Esophagus muscularis mucosa (tissue), 4 donors: ENCODE measurements at regions not wholly inside any gene's neighbourhood (a gene's known extent, or its start where the extent isn't known, plus 50 kb on each side); places are given as distances from the start of the nearest gene placed in this dataset.

Experiments used
- DNase-seq: peaks from one replicate; pipeline ENCODE4 v3.0.0-alpha.2; 2017; ENCODE audit errors: extremely low spot score
- H3K27ac ChIP-seq, 4 donors: fragments of 200-600 bp; sonication (generic); replicated peaks in 1 of 4; 1 replicate in 3 of 4; 2 replicates in 1 of 4; pipeline ENCODE4 v1.5.1; 2016 to 2019; ENCODE audit warnings: mild to moderate bottlenecking in 1 of 4
- H3K27me3 ChIP-seq, 4 donors: fragments of 200-600 bp; sonication (generic); one replicate each; pipeline versions ENCODE4 v1.5.1 to v1.6.0; 2016 to 2019
- H3K36me3 ChIP-seq, 4 donors: fragments of 200-600 bp; sonication (generic); one replicate each; pipeline ENCODE4 v1.5.1; 2016 to 2019
- H3K4me1 ChIP-seq, 4 donors: fragments of 200-600 bp; sonication (generic); one replicate each; pipeline ENCODE4 v1.5.1; 2016 to 2019
- H3K4me3 ChIP-seq, 4 donors: fragments of 200-600 bp; sonication (generic); 1 replicate in 2 of 4; 2 replicates in 2 of 4; pipeline ENCODE4 v1.5.1; 2016 to 2019; ENCODE audit warnings: mild to moderate bottlenecking in 4 of 4, moderate library complexity in 1 of 4
- H3K9me3 ChIP-seq, 4 donors: fragments of 200-600 bp; sonication (generic); 1 replicate in 3 of 4; 2 replicates in 1 of 4; pipeline ENCODE4 v1.5.1; 2016 to 2019
- CTCF ChIP-seq, 3 experiments: fragments of 200-600 bp in 2 of 3; fragments of 450-650 bp in 1 of 3; sonication (generic) in 2 of 3; IDR thresholded peaks; one replicate each; pipeline ENCODE4 v1.5.1; 2017 to 2019; ENCODE audit warnings: antibody characterized with exemption in 3 of 3, mild to moderate bottlenecking in 2 of 3, moderate library complexity in 1 of 3
- EP300 ChIP-seq: sonication (generic); formaldehyde crosslinking; IDR thresholded peaks from one replicate; pipeline ENCODE4 v1.6.1; 2017; ENCODE audit warnings: antibody characterized with exemption
- POLR2A ChIP-seq: fragments of 450-650 bp; IDR thresholded peaks from one replicate; pipeline ENCODE4 v1.6.1; 2017; ENCODE audit warnings: antibody characterized with exemption, moderate library complexity, mild to moderate bottlenecking, low read depth
- POLR2AphosphoS5 ChIP-seq, 2 donors: sonication (generic); formaldehyde crosslinking; IDR thresholded peaks; one replicate each; pipeline ENCODE4 v1.6.1; 2017; ENCODE audit warnings: antibody characterized with exemption in 2 of 2
- WGBS: methylation state at CpG from one replicate; pipeline ENCODE4 v1.1.5; 2018; 5-methylcytosine and 5-hydroxymethylcytosine counted together
- intact Hi-C: fragments of 100-400 bp; cut with DNase I; formaldehyde crosslinking; loops from one replicate; pipeline ENCODE4 v1.15.1; 2023

- peaks cover 0 to 3% (median 0%) of the 10 kb centered on the region in 4 donors for H3K4me1 ChIP-seq
- WGBS: 78% methylated on average over 7 of the region's 7 CpGs
- H3K36me3 ChIP-seq: no peaks in the 10 kb centered on the region
- TF ChIP-seq POLR2AphosphoS5 (IDR thresholded peaks at IDR 0.05): no peak
- no peak for TF ChIP-seq POLR2A
- TF ChIP-seq CTCF (IDR thresholded peaks at IDR 0.05): no peak
- peaks cover 0 to 13% (median 3%) of the 10 kb centered on the region in 4 donors for H3K9me3 ChIP-seq
- no peaks in the 10 kb centered on the region for H3K27me3 ChIP-seq
- H3K4me3 ChIP-seq: no peak overlapping the region
- intact Hi-C loops: loop anchor here (10.0 kb wide), 1 partner anchor 610 kb away; no protein-coding TSS in a partner anchor
- H3K27ac ChIP-seq: no peak overlapping the region
- peak; percentile 60 for DNase-seq
Observed at GRCh38 chr21:32834211-32834915, 62.8 kb upstream of the PAXBP1 start.

- Histone ChIP-seq H3K27ac (no peak overlapping the region), H3K27me3 (peaks cover 0 to under 1% (median 0%) of the 10 kb centered on the region in 4 donors), H3K9me3 (peaks cover 0 to 13% (median 3%) of the 10 kb centered on the region in 4 donors), H3K4me3 (no peak overlapping the region), H3K36me3 (no peaks in the 10 kb centered on the region), H3K4me1 (peaks cover 0 to 3% (median 0%) of the 10 kb centered on the region in 4 donors)
- 73% methylated on average over 5 of the region's 5 CpGs for WGBS
- intact Hi-C loops: loop anchor here (10.0 kb wide), 1 partner anchor 610 kb away; no protein-coding TSS in a partner anchor
- DNase-seq: peak; percentile 86
- TF ChIP-seq POLR2AphosphoS5 (IDR thresholded peaks at IDR 0.05): no peak
- no peak for TF ChIP-seq CTCF (IDR thresholded peaks at IDR 0.05)
- TF ChIP-seq POLR2A: no peak
- no peak for TF ChIP-seq EP300
Observed at GRCh38 chr21:32834916-32835235, 63.3 kb upstream of the PAXBP1 start.

GRCh38 chr21:32842146-32842545 is 70.6 kb upstream of the PAXBP1 start:
- WGBS: 100% methylated on average over 1 of the region's 1 CpG
- no peak for TF ChIP-seq POLR2AphosphoS5 (IDR thresholded peaks at IDR 0.05)
- TF ChIP-seq CTCF (IDR thresholded peaks at IDR 0.05): no peak
- TF ChIP-seq POLR2A: no peak
- no peak for TF ChIP-seq EP300
- intact Hi-C loops: no loop called here
- peaks cover 0 to 4% (median 0%) of the 10 kb centered on the region in 4 donors for H3K4me1 ChIP-seq
- DNase-seq: no peak
- peaks cover 0 to 3% (median under 1%) of the 10 kb centered on the region in 4 donors for H3K9me3 ChIP-seq
- H3K27me3 ChIP-seq: peaks cover 0 to 11% (median 0%) of the 10 kb centered on the region in 4 donors
- H3K36me3 ChIP-seq: no peaks in the 10 kb centered on the region
- H3K27ac ChIP-seq: no peak overlapping the region
- no peak overlapping the region for H3K4me3 ChIP-seq

GRCh38 chr21:32843561-32843960 is 72.0 kb upstream of the PAXBP1 start:
- H3K27ac ChIP-seq: no peak overlapping the region
- peaks cover 0 to 4% (median 0%) of the 10 kb centered on the region in 4 donors for H3K4me1 ChIP-seq
- DNase-seq: no peak
- TF ChIP-seq EP300 (no peak), POLR2AphosphoS5 (IDR thresholded peaks at IDR 0.05) (no peak), CTCF (IDR thresholded peaks at IDR 0.05) (no peak), POLR2A (no peak)
- peaks cover 0 to 11% (median 0%) of the 10 kb centered on the region in 4 donors for H3K27me3 ChIP-seq
- H3K36me3 ChIP-seq: no peaks in the 10 kb centered on the region
- no peak overlapping the region for H3K4me3 ChIP-seq
- WGBS: 72% methylated on average over 3 of the region's 3 CpGs
- intact Hi-C loops: no loop called here
- H3K9me3 ChIP-seq: no peaks in the 10 kb centered on the region
